GM12878 (cell line): ENCODE measurements at regions not wholly inside any gene's neighbourhood (a gene's known extent, or its start where the extent isn't known, plus 50 kb on each side); places are given as distances from the start of the nearest gene placed in this dataset.

Source experiments
- DPF2 ChIP-seq: fragments of 450-650 bp; IDR thresholded peaks from 2 replicates; pipeline ENCODE4 v1.6.1; 2017; ENCODE audit warnings: mild to moderate bottlenecking
- EED ChIP-seq: sonication (generic); IDR thresholded peaks from 2 replicates; pipeline ENCODE4 v1.6.1; 2016; ENCODE audit warnings: antibody characterized with exemption, low read depth
- ESRRA ChIP-seq: IDR thresholded peaks from 2 replicates; pipeline ENCODE4 v1.6.1; 2012; ENCODE audit warnings: mild to moderate bottlenecking, low read length, improper control_type of control experiment
- ETV6 ChIP-seq, 2 experiments: fragments of 450-650 bp in 1 of 2; IDR thresholded peaks in 1 of 2; conservative IDR thresholded peaks in 1 of 2; 2 replicates each; pipeline ENCODE4 v1.6.1; 2014; ENCODE audit warnings: antibody characterized with exemption in 1 of 2, borderline replicate concordance in 1 of 2, low read depth in 1 of 2, mild to moderate bottlenecking in 1 of 2, moderate library complexity in 1 of 2
- FOS ChIP-seq: IDR thresholded peaks from 3 replicates; pipeline ENCODE4 v1.6.1; 2011; ENCODE audit warnings: borderline replicate concordance; ENCODE audit not compliant: insufficient read length; ENCODE audit errors: extremely low read depth
- IKZF1 ChIP-seq: fragments of 450-650 bp; conservative IDR thresholded peaks from 2 replicates; pipeline ENCODE4 v1.6.1; 2017; ENCODE audit warnings: antibody characterized with exemption, mild to moderate bottlenecking
- KDM1A ChIP-seq: fragments of 200-600 bp; sonication (generic); IDR thresholded peaks from 2 replicates; pipeline ENCODE4 v1.6.1; 2016; ENCODE audit warnings: borderline replicate concordance
- POU2F2 ChIP-seq: IDR thresholded peaks from 3 replicates; pipeline ENCODE4 v1.6.1; 2011; ENCODE audit warnings: low read depth, mild to moderate bottlenecking, low read length, borderline replicate concordance
- RAD51 ChIP-seq: fragments of 450-650 bp; IDR thresholded peaks from 2 replicates; pipeline ENCODE4 v1.6.1; 2016; ENCODE audit warnings: moderate library complexity, mild to moderate bottlenecking, inconsistent platforms
- RB1 ChIP-seq: fragments of 450-650 bp; formaldehyde crosslinking; IDR thresholded peaks from 2 replicates; pipeline ENCODE4 v1.6.1; 2017; ENCODE audit warnings: mild to moderate bottlenecking, borderline replicate concordance
- SMC3 ChIP-seq: IDR thresholded peaks from 2 replicates; pipeline ENCODE4 v1.6.1; 2011; ENCODE audit warnings: low read length, improper control_type of control experiment, borderline replicate concordance
- YBX1 ChIP-seq: fragments of 450-650 bp; IDR thresholded peaks from 2 replicates; pipeline ENCODE4 v1.6.1; 2016; ENCODE audit warnings: antibody characterized with exemption
- ZNF207 ChIP-seq: fragments of 450-650 bp; IDR thresholded peaks from 2 replicates; pipeline ENCODE4 v1.6.1; 2014; ENCODE audit warnings: antibody characterized with exemption, mild to moderate bottlenecking, borderline replicate concordance
- ZNF274 ChIP-seq: IDR thresholded peaks from one replicate; pipeline ENCODE4 v1.8.0; 2011; ENCODE audit not compliant: insufficient read length, insufficient read depth
- ZNF384 ChIP-seq: IDR thresholded peaks from 2 replicates; pipeline ENCODE4 v1.6.1; 2012; ENCODE audit warnings: low read depth, mild to moderate bottlenecking, low read length, improper control_type of control experiment, borderline replicate concordance
- ZZZ3 ChIP-seq: IDR thresholded peaks from 2 replicates; pipeline ENCODE4 v1.6.1; 2011; ENCODE audit warnings: low read depth; ENCODE audit not compliant: control insufficient read depth, insufficient read length
- TF ChIP-seq, protein P1 (sequence below): fragments of 450-650 bp; IDR thresholded peaks from 2 replicates; pipeline ENCODE4 v1.6.1; 2017; ENCODE audit warnings: mild to moderate bottlenecking
- TF ChIP-seq, protein P2 (sequence below): fragments of 450-650 bp; formaldehyde crosslinking; IDR thresholded peaks from 2 replicates; pipeline ENCODE4 v1.4.0; 2020; ENCODE audit warnings: mild to moderate bottlenecking, moderate library complexity
- TF ChIP-seq, protein P3 (sequence below): IDR thresholded peaks from 2 replicates; pipeline ENCODE4 v1.6.1; 2012; ENCODE audit warnings: low read depth, low read length, improper control_type of control experiment
- TF ChIP-seq, protein P4 (sequence below): IDR thresholded peaks from 2 replicates; pipeline ENCODE4 v1.6.1; 2012; ENCODE audit warnings: low read length, inconsistent platforms
- TF ChIP-seq, protein P5 (sequence below): IDR thresholded peaks from 2 replicates; pipeline ENCODE4 v1.6.1; 2011; ENCODE audit warnings: mild to moderate bottlenecking, low read depth, low read length, moderate library complexity; ENCODE audit not compliant: insufficient replicate concordance

DNA sequence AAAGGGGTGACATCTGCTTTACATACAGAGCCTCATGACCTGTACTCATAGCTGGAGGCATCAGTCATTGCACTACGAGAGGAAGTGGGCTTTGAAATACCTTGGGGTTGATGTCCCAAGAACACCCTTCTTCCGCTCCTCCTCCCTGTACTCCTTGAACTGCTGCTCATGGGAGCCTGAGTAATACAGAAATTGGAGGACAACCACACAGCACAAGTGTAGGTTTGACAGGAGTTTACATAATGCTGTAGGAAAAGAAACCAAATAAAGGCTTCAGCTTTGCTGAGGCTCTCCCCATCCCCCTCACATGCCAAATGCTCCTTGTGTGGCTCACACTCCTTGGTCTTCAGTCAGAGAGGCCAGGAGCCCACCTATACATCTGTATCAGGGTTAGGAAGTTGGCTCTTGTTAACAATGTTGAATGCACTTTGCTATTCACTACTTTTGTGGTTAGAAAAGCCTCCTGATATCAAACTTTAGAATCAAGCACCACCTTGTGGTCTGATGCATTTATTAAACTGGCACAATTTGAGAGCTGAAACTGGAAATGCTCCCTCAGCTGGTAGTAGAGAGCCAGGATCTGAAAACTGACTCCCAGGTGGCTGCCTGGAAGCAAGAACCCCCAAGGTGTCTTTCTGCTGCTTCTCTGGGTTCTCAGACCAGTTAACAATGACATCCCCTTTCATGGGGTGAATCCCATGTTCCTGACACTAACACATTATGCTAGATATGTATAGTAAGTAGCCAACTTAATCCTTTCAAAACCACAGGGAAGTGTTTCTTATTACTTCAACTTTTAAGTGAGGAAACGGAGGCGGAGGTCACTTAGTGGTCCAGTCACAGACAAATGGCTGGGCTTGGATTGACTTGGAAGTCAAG lies 56.2 kb upstream of the EDN1 start (continued):
- TF ChIP-seq, protein P1, sequence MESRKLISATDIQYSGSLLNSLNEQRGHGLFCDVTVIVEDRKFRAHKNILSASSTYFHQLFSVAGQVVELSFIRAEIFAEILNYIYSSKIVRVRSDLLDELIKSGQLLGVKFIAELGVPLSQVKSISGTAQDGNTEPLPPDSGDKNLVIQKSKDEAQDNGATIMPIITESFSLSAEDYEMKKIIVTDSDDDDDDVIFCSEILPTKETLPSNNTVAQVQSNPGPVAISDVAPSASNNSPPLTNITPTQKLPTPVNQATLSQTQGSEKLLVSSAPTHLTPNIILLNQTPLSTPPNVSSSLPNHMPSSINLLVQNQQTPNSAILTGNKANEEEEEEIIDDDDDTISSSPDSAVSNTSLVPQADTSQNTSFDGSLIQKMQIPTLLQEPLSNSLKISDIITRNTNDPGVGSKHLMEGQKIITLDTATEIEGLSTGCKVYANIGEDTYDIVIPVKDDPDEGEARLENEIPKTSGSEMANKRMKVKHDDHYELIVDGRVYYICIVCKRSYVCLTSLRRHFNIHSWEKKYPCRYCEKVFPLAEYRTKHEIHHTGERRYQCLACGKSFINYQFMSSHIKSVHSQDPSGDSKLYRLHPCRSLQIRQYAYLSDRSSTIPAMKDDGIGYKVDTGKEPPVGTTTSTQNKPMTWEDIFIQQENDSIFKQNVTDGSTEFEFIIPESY, result no peak
- TF ChIP-seq ESRRA (no peak), ETV6 (conservative IDR thresholded peaks at IDR 0.05 in 1 of 2, IDR thresholded peaks at IDR 0.05 in 1 of 2; ENCODE audit: borderline replicate concordance in 1 of 2, low read depth in 1 of 2) (peak in 1 of 2 experiments; percentile 78; a peak in 2 of 4 replicates), KDM1A (no peak), RAD51 (no peak), RB1 (no peak), DPF2 (no peak), ZZZ3 (no peak), ZNF384 (no peak), YBX1 (no peak), POU2F2 (no peak), FOS (no peak), ZNF207 (no peak), IKZF1 (peak; percentile 21; the same call in 1 of the 2 replicates), EED (peak; percentile 87), ZNF274 (no peak), SMC3 (peak; percentile 81)
- TF ChIP-seq, protein P2, sequence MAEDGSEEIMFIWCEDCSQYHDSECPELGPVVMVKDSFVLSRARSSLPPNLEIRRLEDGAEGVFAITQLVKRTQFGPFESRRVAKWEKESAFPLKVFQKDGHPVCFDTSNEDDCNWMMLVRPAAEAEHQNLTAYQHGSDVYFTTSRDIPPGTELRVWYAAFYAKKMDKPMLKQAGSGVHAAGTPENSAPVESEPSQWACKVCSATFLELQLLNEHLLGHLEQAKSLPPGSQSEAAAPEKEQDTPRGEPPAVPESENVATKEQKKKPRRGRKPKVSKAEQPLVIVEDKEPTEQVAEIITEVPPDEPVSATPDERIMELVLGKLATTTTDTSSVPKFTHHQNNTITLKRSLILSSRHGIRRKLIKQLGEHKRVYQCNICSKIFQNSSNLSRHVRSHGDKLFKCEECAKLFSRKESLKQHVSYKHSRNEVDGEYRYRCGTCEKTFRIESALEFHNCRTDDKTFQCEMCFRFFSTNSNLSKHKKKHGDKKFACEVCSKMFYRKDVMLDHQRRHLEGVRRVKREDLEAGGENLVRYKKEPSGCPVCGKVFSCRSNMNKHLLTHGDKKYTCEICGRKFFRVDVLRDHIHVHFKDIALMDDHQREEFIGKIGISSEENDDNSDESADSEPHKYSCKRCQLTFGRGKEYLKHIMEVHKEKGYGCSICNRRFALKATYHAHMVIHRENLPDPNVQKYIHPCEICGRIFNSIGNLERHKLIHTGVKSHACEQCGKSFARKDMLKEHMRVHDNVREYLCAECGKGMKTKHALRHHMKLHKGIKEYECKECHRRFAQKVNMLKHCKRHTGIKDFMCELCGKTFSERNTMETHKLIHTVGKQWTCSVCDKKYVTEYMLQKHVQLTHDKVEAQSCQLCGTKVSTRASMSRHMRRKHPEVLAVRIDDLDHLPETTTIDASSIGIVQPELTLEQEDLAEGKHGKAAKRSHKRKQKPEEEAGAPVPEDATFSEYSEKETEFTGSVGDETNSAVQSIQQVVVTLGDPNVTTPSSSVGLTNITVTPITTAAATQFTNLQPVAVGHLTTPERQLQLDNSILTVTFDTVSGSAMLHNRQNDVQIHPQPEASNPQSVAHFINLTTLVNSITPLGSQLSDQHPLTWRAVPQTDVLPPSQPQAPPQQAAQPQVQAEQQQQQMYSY (CRISPR knock-in tag), result no peak
- TF ChIP-seq, protein P3, sequence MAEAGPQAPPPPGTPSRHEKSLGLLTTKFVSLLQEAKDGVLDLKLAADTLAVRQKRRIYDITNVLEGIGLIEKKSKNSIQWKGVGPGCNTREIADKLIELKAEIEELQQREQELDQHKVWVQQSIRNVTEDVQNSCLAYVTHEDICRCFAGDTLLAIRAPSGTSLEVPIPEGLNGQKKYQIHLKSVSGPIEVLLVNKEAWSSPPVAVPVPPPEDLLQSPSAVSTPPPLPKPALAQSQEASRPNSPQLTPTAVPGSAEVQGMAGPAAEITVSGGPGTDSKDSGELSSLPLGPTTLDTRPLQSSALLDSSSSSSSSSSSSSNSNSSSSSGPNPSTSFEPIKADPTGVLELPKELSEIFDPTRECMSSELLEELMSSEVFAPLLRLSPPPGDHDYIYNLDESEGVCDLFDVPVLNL, result no peak
- TF ChIP-seq, protein P4, sequence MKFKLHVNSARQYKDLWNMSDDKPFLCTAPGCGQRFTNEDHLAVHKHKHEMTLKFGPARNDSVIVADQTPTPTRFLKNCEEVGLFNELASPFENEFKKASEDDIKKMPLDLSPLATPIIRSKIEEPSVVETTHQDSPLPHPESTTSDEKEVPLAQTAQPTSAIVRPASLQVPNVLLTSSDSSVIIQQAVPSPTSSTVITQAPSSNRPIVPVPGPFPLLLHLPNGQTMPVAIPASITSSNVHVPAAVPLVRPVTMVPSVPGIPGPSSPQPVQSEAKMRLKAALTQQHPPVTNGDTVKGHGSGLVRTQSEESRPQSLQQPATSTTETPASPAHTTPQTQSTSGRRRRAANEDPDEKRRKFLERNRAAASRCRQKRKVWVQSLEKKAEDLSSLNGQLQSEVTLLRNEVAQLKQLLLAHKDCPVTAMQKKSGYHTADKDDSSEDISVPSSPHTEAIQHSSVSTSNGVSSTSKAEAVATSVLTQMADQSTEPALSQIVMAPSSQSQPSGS, result 0 out of 2 replicates have a peak, but pooled peaks have one; percentile 42
- TF ChIP-seq, protein P5, sequence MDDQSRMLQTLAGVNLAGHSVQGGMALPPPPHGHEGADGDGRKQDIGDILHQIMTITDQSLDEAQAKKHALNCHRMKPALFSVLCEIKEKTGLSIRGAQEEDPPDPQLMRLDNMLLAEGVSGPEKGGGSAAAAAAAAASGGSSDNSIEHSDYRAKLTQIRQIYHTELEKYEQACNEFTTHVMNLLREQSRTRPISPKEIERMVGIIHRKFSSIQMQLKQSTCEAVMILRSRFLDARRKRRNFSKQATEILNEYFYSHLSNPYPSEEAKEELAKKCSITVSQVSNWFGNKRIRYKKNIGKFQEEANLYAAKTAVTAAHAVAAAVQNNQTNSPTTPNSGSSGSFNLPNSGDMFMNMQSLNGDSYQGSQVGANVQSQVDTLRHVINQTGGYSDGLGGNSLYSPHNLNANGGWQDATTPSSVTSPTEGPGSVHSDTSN, result no peak
